Prostate gland (tissue), 2 donors: ENCODE measurements at regions not wholly inside any gene's neighbourhood (a gene's known extent, or its start where the extent isn't known, plus 50 kb on each side); places are given as distances from the start of the nearest gene placed in this dataset.

ENCODE experiments used
- CTCF ChIP-seq, 4 experiments: fragments of 200-600 bp in 2 of 4; fragments of 450-650 bp in 2 of 4; sonication (generic) in 2 of 4; IDR thresholded peaks; 1 replicate in 3 of 4; 2 replicates in 1 of 4; pipeline ENCODE4 v1.5.1; 2016 to 2019; ENCODE audit warnings: antibody characterized with exemption in 4 of 4, mild to moderate bottlenecking in 2 of 4, moderate library complexity in 2 of 4
- POLR2A ChIP-seq: fragments of 450-650 bp; IDR thresholded peaks from one replicate; pipeline ENCODE4 v1.6.1; 2016; ENCODE audit warnings: antibody characterized with exemption, mild to moderate bottlenecking
- POLR2AphosphoS5 ChIP-seq: sonication (generic); formaldehyde crosslinking; IDR thresholded peaks from one replicate; pipeline ENCODE4 v1.6.1; 2017; ENCODE audit warnings: antibody characterized with exemption

- TF ChIP-seq CTCF (IDR thresholded peaks at IDR 0.05) (no peak), POLR2AphosphoS5 (no peak), POLR2A (no peak)
These were observed 160.1 kb downstream of the RRAGC start for GRCh38 chr1:38699330-38700076.
